GM12878 (cell line): ENCODE measurements at regions not wholly inside any gene's neighbourhood (a gene's known extent, or its start where the extent isn't known, plus 50 kb on each side); places are given as distances from the start of the nearest gene placed in this dataset.

Experiments used
- ATAC-seq: fragments of 200-7000 bp; cut with Tn5 transposase; 3 replicates; pipeline ENCODE4 v1.9.1; 2020; ENCODE audit warnings: mild to moderate bottlenecking, moderate library complexity
- BruUV-seq: library from RNA; stranded (reverse); fragments of 400-500 nt; replicated peaks from 2 replicates; lab custom pipeline; 2021; lab: Mats Ljungman, UMichigan
- CTCF ChIA-PET: fragments of 300-600 bp; sonication (Branson Sonifier 250); formaldehyde crosslinking; extraction: SDS; loops from one replicate; lab custom pipeline; 2021; ENCODE audit warnings: inconsistent platforms; lab: Yijun Ruan, JAX
- POLR2A ChIA-PET: fragments of 350-600 bp; formaldehyde crosslinking; extraction: SDS; loops from one replicate; lab custom pipeline; 2021; ENCODE audit warnings: inconsistent platforms; lab: Charles Lee
- RAD21 ChIA-PET: fragments of 300-600 bp; sonication (Branson Sonifier 250); formaldehyde crosslinking; loops from one replicate; lab custom pipeline; 2023; ENCODE audit warnings: antibody characterized with exemption; ENCODE audit not compliant: unreplicated experiment; lab: Charles Lee
- SMC1A ChIA-PET: fragments of 300-600 bp; sonication (Branson Sonifier 250); formaldehyde crosslinking; loops from one replicate; lab custom pipeline; 2023; ENCODE audit not compliant: unreplicated experiment, uncharacterized antibody; lab: Charles Lee
- DNase-seq: peaks from one replicate; pipeline ENCODE4 v3.0.0-alpha.2; 2011; ENCODE audit warnings: low read depth, low spot score
- FAIRE-seq: peaks from 3 replicates; lab custom pipeline; 2011; peaks lifted over from hg19 to GRCh38; lab: Jason Lieb, UNC
- H2AFZ ChIP-seq: 2 replicates; pipeline ENCODE4 v1.6.0; 2011; ENCODE audit warnings: low read depth, low read length, control low read depth; ENCODE audit not compliant: control insufficient read depth
- H3K27ac ChIP-seq: 2 replicates; pipeline ENCODE4 v1.5.1; 2011; ENCODE audit warnings: control low read depth; ENCODE audit not compliant: control insufficient read depth, insufficient read depth
- H3K27me3 ChIP-seq, 2 experiments: replicated peaks in 1 of 2; 2 replicates each; pipeline versions ENCODE4 v1.6.0 to v1.6.1; 2011; ENCODE audit warnings: low read length in 1 of 2; ENCODE audit not compliant: control insufficient read depth in 2 of 2, insufficient read depth in 2 of 2
- H3K36me3 ChIP-seq, 2 experiments: 2 replicates each; pipeline ENCODE4 v1.5.1; 2011; ENCODE audit warnings: low read length in 1 of 2; ENCODE audit not compliant: control insufficient read depth in 2 of 2, insufficient read depth in 2 of 2
- H3K4me1 ChIP-seq: 2 replicates; pipeline ENCODE4 v1.6.1; 2011; ENCODE audit warnings: mild to moderate bottlenecking, low read length, moderate library complexity, mixed read lengths; ENCODE audit not compliant: control insufficient read depth, insufficient read depth
- H3K4me2 ChIP-seq: 2 replicates; pipeline ENCODE4 v1.6.0; 2011; ENCODE audit warnings: control low read depth; ENCODE audit not compliant: control insufficient read depth, insufficient read depth
- H3K4me3 ChIP-seq: fragments of 200-600 bp; sonication (generic); 2 replicates; pipeline ENCODE4 v1.5.1; 2016
- H3K79me2 ChIP-seq: 2 replicates; pipeline ENCODE4 v1.6.0; 2011; ENCODE audit warnings: low read length; ENCODE audit not compliant: control insufficient read depth, insufficient read depth
- H3K9ac ChIP-seq: 2 replicates; pipeline ENCODE4 v1.8.0; 2011; ENCODE audit warnings: low read length, control low read depth, mixed read lengths; ENCODE audit not compliant: control insufficient read depth, insufficient read depth
- H3K9me3 ChIP-seq: replicated peaks from 3 replicates; pipeline ENCODE4 v1.5.1; 2011; ENCODE audit warnings: mild to moderate bottlenecking, low read length; ENCODE audit not compliant: control insufficient read depth, insufficient read depth
- H4K20me1 ChIP-seq: 2 replicates; pipeline ENCODE4 v1.6.0; 2011; ENCODE audit not compliant: control insufficient read depth, insufficient read depth
- BRCA1 ChIP-seq: IDR thresholded peaks from 2 replicates; pipeline ENCODE4 v1.6.1; 2011; ENCODE audit warnings: low read depth, low read length, improper control_type of control experiment
- CEBPB ChIP-seq, 2 experiments: fragments of 150-350 bp in 1 of 2; IDR thresholded peaks; 2 replicates each; pipeline ENCODE4 v1.6.1; 2012 to 2014; ENCODE audit warnings: low read depth in 2 of 2, low read length in 2 of 2, borderline replicate concordance in 1 of 2, inconsistent platforms in 1 of 2
- CHD1 ChIP-seq: IDR thresholded peaks from 2 replicates; pipeline ENCODE4 v1.6.1; 2012; ENCODE audit warnings: low read depth, low read length, improper control_type of control experiment
- DPF2 ChIP-seq: fragments of 450-650 bp; IDR thresholded peaks from 2 replicates; pipeline ENCODE4 v1.6.1; 2017; ENCODE audit warnings: mild to moderate bottlenecking
- E4F1 ChIP-seq: fragments of 450-650 bp; IDR thresholded peaks from 2 replicates; pipeline ENCODE4 v1.6.1; 2018; ENCODE audit warnings: borderline replicate concordance, mild to moderate bottlenecking; ENCODE audit not compliant: partially characterized antibody
- ETV6 ChIP-seq, 2 experiments: fragments of 450-650 bp in 1 of 2; IDR thresholded peaks in 1 of 2; conservative IDR thresholded peaks in 1 of 2; 2 replicates each; pipeline ENCODE4 v1.6.1; 2014; ENCODE audit warnings: antibody characterized with exemption in 1 of 2, borderline replicate concordance in 1 of 2, low read depth in 1 of 2, mild to moderate bottlenecking in 1 of 2, moderate library complexity in 1 of 2
- HDAC2 ChIP-seq: fragments of 200-600 bp; sonication (generic); IDR thresholded peaks from 2 replicates; pipeline ENCODE4 v1.6.1; 2017
- IRF3 ChIP-seq: fragments of 450-650 bp; IDR thresholded peaks from 2 replicates; pipeline ENCODE4 v1.6.1; 2014; ENCODE audit warnings: mild to moderate bottlenecking
- IRF4 ChIP-seq: IDR thresholded peaks from 2 replicates; pipeline ENCODE4 v1.6.1; 2011; ENCODE audit warnings: low read depth, low read length
- NFYA ChIP-seq: IDR thresholded peaks from 2 replicates; pipeline ENCODE4 v1.6.1; 2011; ENCODE audit warnings: low read depth, mild to moderate bottlenecking, low read length, improper control_type of control experiment, borderline replicate concordance
- PBX3 ChIP-seq: IDR thresholded peaks from 2 replicates; pipeline ENCODE4 v1.6.1; 2011; ENCODE audit warnings: mild to moderate bottlenecking, low read depth, low read length, moderate library complexity; ENCODE audit not compliant: insufficient replicate concordance
- RB1 ChIP-seq: fragments of 450-650 bp; formaldehyde crosslinking; IDR thresholded peaks from 2 replicates; pipeline ENCODE4 v1.6.1; 2017; ENCODE audit warnings: mild to moderate bottlenecking, borderline replicate concordance
- RFX5 ChIP-seq: IDR thresholded peaks from 2 replicates; pipeline ENCODE4 v1.6.1; 2011; ENCODE audit warnings: low read depth, low read length, improper control_type of control experiment
- SMAD1 ChIP-seq: fragments of 450-650 bp; IDR thresholded peaks from 2 replicates; pipeline ENCODE4 v1.6.1; 2018; ENCODE audit warnings: mild to moderate bottlenecking, low read depth; ENCODE audit not compliant: partially characterized antibody
- SREBF2 ChIP-seq: IDR thresholded peaks from 2 replicates; pipeline ENCODE4 v1.6.1; 2012; ENCODE audit warnings: mild to moderate bottlenecking, low read length
- TCF3 ChIP-seq: IDR thresholded peaks from 2 replicates; pipeline ENCODE4 v1.6.1; 2012; ENCODE audit warnings: low read depth, mild to moderate bottlenecking, low read length, borderline replicate concordance; ENCODE audit not compliant: insufficient read depth
- TCF7 ChIP-seq: IDR thresholded peaks from 2 replicates; pipeline ENCODE4 v1.6.1; 2014; ENCODE audit warnings: antibody characterized with exemption, borderline replicate concordance
- YBX1 ChIP-seq: fragments of 450-650 bp; IDR thresholded peaks from 2 replicates; pipeline ENCODE4 v1.6.1; 2016; ENCODE audit warnings: antibody characterized with exemption
- WGBS: methylation state at CpG from one replicate; pipeline ENCODE4 v1.1.6; 2016; ENCODE audit warnings: low lambda C conversion rate; ENCODE audit not compliant: insufficient replicate concordance, insufficient coverage; ENCODE audit errors: missing lambda C conversion rate; 5-methylcytosine and 5-hydroxymethylcytosine counted together
- in situ Hi-C: fragments of 300-500 bp; cut with MboI; formaldehyde crosslinking; loops from 9 replicates; pipeline ENCODE4 v1.14.3; 2018; ENCODE audit warnings: mixed read lengths
- intact Hi-C: fragments of 100-400 bp; cut with micrococcal nuclease; formaldehyde crosslinking; loops from one replicate; pipeline ENCODE4 v1.14.2; 2022; ENCODE audit not compliant: unreplicated experiment

GRCh38 chr20:60990643-60991042 lies 261.4 kb upstream of the CDH4 start (continued):
- no peak for TF ChIP-seq PBX3
- TF ChIP-seq CEBPB (IDR thresholded peaks at IDR 0.05; ENCODE audit: borderline replicate concordance in 1 of 2, low read depth in 2 of 2, low read length in 2 of 2): no peak
- TF ChIP-seq NFYA: no peak
- TF ChIP-seq DPF2: no peak
- no peak for TF ChIP-seq SMAD1
- TF ChIP-seq SREBF2: no peak

GRCh38 chr20:60993433-60994044 lies 258.5 kb upstream of the CDH4 start:
- BruUV-seq: no TSS peak
- TF ChIP-seq HDAC2: no peak
- TF ChIP-seq E4F1: no peak
- no peak for TF ChIP-seq IRF3
- no peak for TF ChIP-seq IRF4
- no peak for TF ChIP-seq RFX5
- TF ChIP-seq TCF7: no peak
- TF ChIP-seq CHD1: no peak
- TF ChIP-seq SMAD1: no peak
- TF ChIP-seq YBX1: no peak
- TF ChIP-seq TCF3: no peak
- no peak for TF ChIP-seq RB1
- TF ChIP-seq BRCA1: no peak
- TF ChIP-seq ETV6 (conservative IDR thresholded peaks at IDR 0.05 in 1 of 2, IDR thresholded peaks at IDR 0.05 in 1 of 2; ENCODE audit: borderline replicate concordance in 1 of 2, low read depth in 1 of 2): no peak

More at GRCh38 chr20:60993433-60994044, 258.5 kb upstream of the CDH4 start:
- in situ Hi-C loops (loop anchor here (25.0 kb wide), 2 partner anchors 444 to 844 kb away; no protein-coding TSS in a partner anchor), intact Hi-C loops (no loop called here)
- ChIA-PET RAD21 (no interaction called here), SMC1A (interaction anchor here (0.6 kb wide), 1 partner anchor 34 kb away, joined by 3 read pairs; no protein-coding TSS in a partner anchor), POLR2A (no interaction called here), CTCF (no interaction called here)
- H3K4me2 ChIP-seq: no peak overlapping the region
- FAIRE-seq: no peak
- no peak overlapping the region for H3K9ac ChIP-seq
- no peaks in the 10 kb centered on the region for H3K36me3 ChIP-seq
- no peak for ATAC-seq
- no peaks in the 10 kb centered on the region; the same call in 2 of the 3 replicates for H3K9me3 ChIP-seq
- H2AFZ ChIP-seq: no peak overlapping the region
- DNase-seq: no peak
- no peak overlapping the region for H3K4me3 ChIP-seq
- H3K4me1 ChIP-seq: no peaks in the 10 kb centered on the region
- no peaks in the 10 kb centered on the region for H3K79me2 ChIP-seq
- H3K27ac ChIP-seq: no peak overlapping the region
- H4K20me1 ChIP-seq: no peaks in the 10 kb centered on the region
- 27% methylated on average over 9 of the region's 9 CpGs for WGBS
- H3K27me3 ChIP-seq: no peaks in the 10 kb centered on the region
